ENCODE measurements at regions not wholly inside any gene's neighbourhood (a gene's known extent, or its start where the extent isn't known, plus 50 kb on each side); places are given as distances from the start of the nearest gene placed in this dataset.
A peak's percentile ranks its signal among the peaks of the same experiment; 100 is the strongest.

GRCh38 chr10:25113191-25114035 lies 61.4 kb upstream of the GPR158 start:
- peak; percentile 51 to 84 (median 68) for DNase-seq

GRCh38 chr10:25114036-25114411 lies 60.8 kb upstream of the GPR158 start:
- no peak for DNase-seq

- DNase-seq = no peak
Observed at GRCh38 chr10:25117757-25118156, 57.0 kb upstream of the GPR158 start.

- no peak for DNase-seq
Observed at GRCh38 chr10:25120188-25120587, 54.6 kb upstream of the GPR158 start.
